ENCODE measurements at regions not wholly inside any gene's neighbourhood (a gene's known extent, or its start where the extent isn't known, plus 50 kb on each side); places are given as distances from the start of the nearest gene placed in this dataset.

DNA sequence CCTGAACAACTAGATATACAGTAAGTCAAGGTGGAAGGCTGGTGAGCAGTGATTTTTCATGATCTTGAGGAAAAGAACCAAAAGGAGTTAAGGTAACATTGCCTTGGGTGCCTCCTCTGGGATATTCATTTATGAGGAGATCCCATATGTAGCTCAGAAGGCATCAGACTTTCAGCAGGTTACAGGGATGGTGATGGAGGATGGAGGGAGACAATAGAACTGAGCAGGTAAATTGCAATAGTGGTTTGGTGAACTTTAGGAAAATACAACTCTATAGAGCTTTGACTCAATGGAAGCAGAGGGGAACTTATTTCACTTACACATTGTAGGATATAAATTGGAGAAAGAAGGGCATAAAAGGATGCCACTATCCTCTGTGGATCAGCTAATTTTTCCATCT lies 243.4 kb upstream of the SPRY2 start:
- Histone ChIP-seq H3K36me3 (ENCODE audit: control insufficient read depth in 3 of 3, insufficient read depth in 3 of 3, low read length in 3 of 3) (no peaks in the 10 kb centered on the region), H3K27ac (ENCODE audit: low read depth, low read length) (no peak overlapping the region), H3K4me3 (ENCODE audit: low read length in 3 of 3) (no peak overlapping the region), H3K4me1 (ENCODE audit: control insufficient read depth in 3 of 3, insufficient read depth in 3 of 3, low read length in 3 of 3) (no peaks in the 10 kb centered on the region), H3K9me3 (ENCODE audit: control insufficient read depth in 3 of 3, low read length in 3 of 3) (no peaks in the 10 kb centered on the region), H3K27me3 (ENCODE audit: control insufficient read depth in 3 of 3, insufficient read depth in 3 of 3, low read length in 3 of 3) (no peaks in the 10 kb centered on the region), H3K9ac (ENCODE audit: low read depth in 1 of 3, low read length in 3 of 3) (no peak overlapping the region)

DNA sequence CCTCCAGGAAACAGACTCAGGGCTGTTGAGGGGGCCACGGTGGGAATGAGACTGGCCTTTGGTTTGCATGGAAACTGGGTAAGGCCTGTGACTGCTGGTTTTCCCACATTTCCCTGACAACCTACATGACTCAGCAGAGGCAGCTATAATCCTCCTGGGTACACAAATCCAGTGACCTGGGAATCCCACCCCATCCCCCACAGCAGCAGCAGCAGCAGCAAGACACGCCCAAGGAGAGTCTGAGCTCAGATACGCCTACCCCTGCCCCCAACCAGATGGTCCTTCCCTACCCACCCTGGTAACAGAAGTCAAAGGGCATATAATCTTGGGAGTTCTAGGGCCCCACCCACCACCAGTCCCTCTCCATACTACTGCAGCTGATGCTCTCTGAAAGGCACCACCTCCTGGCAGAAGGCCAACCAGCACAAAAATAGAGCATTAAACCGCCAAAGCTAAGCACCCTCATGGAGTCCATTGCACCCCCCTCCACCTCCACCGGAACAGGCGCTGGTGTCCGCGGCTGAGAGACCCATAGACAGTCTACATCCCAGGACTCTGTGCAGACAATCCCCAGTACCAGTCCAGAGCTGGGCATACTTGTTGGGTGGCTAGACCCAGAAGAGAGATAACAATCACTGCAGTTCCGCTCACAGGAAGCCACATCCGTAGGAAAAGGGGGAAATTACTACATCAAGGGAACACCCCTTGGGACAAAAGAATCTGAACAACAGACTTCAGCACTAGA lies 237.2 kb upstream of the SPRY2 start:
- Histone ChIP-seq H3K4me3 (ENCODE audit: low read length in 3 of 3) (no peak overlapping the region), H3K27ac (ENCODE audit: low read depth, low read length) (no peak overlapping the region), H3K9me3 (ENCODE audit: control insufficient read depth in 3 of 3, low read length in 3 of 3) (no peaks in the 10 kb centered on the region), H3K36me3 (ENCODE audit: control insufficient read depth in 3 of 3, insufficient read depth in 3 of 3, low read length in 3 of 3) (no peaks in the 10 kb centered on the region), H3K9ac (ENCODE audit: low read depth in 1 of 3, low read length in 3 of 3) (no peak overlapping the region), H3K27me3 (ENCODE audit: control insufficient read depth in 3 of 3, insufficient read depth in 3 of 3, low read length in 3 of 3) (no peaks in the 10 kb centered on the region), H3K4me1 (ENCODE audit: control insufficient read depth in 3 of 3, insufficient read depth in 3 of 3, low read length in 3 of 3) (no peaks in the 10 kb centered on the region)

DNA sequence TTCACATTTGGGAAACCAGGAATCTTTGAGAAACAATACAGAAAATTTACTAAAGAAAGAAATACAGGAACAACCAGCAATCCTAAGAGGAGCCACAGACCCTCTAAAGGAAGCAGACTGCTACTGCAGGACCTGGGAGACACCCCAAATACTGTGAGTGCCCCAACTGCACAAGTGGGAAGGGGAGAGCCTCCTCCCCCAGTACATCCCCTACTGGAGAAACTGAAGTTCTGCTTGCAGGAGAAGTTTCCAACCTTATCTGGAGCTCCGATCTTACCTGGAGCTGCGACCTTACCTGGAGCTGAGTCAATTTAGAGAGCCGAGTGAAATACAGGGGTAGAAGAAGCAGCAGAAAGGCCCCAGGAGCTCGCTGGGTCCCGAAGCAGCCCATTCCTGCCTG lies 236.4 kb upstream of the SPRY2 start:
- Histone ChIP-seq H3K4me3 (ENCODE audit: low read length in 3 of 3) (no peak overlapping the region), H3K27me3 (ENCODE audit: control insufficient read depth in 3 of 3, insufficient read depth in 3 of 3, low read length in 3 of 3) (no peaks in the 10 kb centered on the region), H3K4me1 (ENCODE audit: control insufficient read depth in 3 of 3, insufficient read depth in 3 of 3, low read length in 3 of 3) (no peaks in the 10 kb centered on the region), H3K9ac (ENCODE audit: low read depth in 1 of 3, low read length in 3 of 3) (no peak overlapping the region), H3K27ac (ENCODE audit: low read depth, low read length) (no peak overlapping the region), H3K36me3 (ENCODE audit: control insufficient read depth in 3 of 3, insufficient read depth in 3 of 3, low read length in 3 of 3) (no peaks in the 10 kb centered on the region), H3K9me3 (ENCODE audit: control insufficient read depth in 3 of 3, low read length in 3 of 3) (no peaks in the 10 kb centered on the region)

DNA sequence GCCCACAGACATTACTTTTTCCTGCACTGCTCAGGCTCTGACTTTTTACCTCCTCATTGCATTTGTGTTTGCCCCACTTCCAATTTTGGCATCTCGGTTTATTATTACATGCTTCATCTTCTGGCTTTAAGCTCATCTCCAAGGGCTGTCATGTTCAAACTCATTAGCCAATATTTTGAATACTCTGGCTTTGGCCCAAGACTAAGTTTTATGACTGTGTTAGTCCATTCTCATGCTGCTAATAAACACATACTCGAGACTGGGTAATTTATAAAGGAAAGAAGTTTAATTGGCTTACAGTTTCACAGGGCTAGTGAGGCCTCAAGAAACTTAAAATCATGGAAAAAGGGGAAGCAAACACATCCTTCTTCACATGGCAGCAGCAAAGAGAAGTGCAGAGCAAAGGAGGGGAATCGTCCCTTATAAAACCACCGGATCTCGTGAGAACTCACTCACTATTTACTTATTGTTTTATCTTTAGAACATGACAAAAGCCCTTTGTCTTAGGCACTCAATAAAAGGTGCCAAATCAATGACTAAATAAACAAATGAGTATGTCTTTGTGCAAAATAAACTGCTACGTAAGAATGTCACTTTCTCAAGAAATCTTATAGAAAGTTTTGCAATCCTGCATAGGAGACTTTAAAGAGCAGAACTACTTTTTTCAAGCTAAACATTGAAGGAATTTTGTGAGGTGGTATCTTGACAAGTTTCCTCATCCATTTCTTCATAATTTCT lies 233.4 kb upstream of the SPRY2 start:
- Histone ChIP-seq H3K9ac (ENCODE audit: low read depth in 1 of 3, low read length in 3 of 3) (no peak overlapping the region), H3K9me3 (ENCODE audit: control insufficient read depth in 3 of 3, low read length in 3 of 3) (no peaks in the 10 kb centered on the region), H3K4me3 (ENCODE audit: low read length in 3 of 3) (no peak overlapping the region), H3K27ac (ENCODE audit: low read depth, low read length) (no peak overlapping the region), H3K4me1 (ENCODE audit: control insufficient read depth in 3 of 3, insufficient read depth in 3 of 3, low read length in 3 of 3) (peaks cover 0 to 2% (median 0%) of the 10 kb centered on the region in 3 donors), H3K27me3 (ENCODE audit: control insufficient read depth in 3 of 3, insufficient read depth in 3 of 3, low read length in 3 of 3) (no peaks in the 10 kb centered on the region), H3K36me3 (ENCODE audit: control insufficient read depth in 3 of 3, insufficient read depth in 3 of 3, low read length in 3 of 3) (no peaks in the 10 kb centered on the region)

DNA sequence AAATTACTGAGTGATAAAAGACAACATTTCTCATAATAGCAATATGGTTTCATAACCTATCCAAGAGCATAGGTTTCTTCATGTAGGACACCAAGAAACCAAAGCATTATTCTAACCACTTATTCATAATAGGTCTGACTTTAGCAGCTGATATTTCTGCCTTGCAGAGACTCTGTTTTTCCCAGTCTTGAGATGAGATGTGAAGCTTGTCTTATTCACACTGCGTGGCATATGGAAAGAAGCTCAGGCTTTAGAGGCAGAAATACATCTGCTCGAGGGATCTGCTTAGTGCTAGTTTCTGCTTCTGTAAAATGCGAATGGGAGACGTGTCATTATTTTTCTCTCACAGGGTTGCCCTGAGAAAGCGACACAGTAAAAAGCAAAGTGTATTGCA lies 232.0 kb upstream of the SPRY2 start:
- H3K4me3 ChIP-seq (ENCODE audit: low read length in 3 of 3), result no peak overlapping the region
- H3K9ac ChIP-seq (ENCODE audit: low read depth in 1 of 3, low read length in 3 of 3), result no peak overlapping the region
- no peaks in the 10 kb centered on the region for H3K27me3 ChIP-seq (ENCODE audit: control insufficient read depth in 3 of 3, insufficient read depth in 3 of 3, low read length in 3 of 3)
- no peak overlapping the region for H3K27ac ChIP-seq (ENCODE audit: low read depth, low read length)
- no peaks in the 10 kb centered on the region for H3K36me3 ChIP-seq (ENCODE audit: control insufficient read depth in 3 of 3, insufficient read depth in 3 of 3, low read length in 3 of 3)
- no peaks in the 10 kb centered on the region for H3K9me3 ChIP-seq (ENCODE audit: control insufficient read depth in 3 of 3, low read length in 3 of 3)
- peaks cover 0 to 2% (median 0%) of the 10 kb centered on the region in 3 donors for H3K4me1 ChIP-seq (ENCODE audit: control insufficient read depth in 3 of 3, insufficient read depth in 3 of 3, low read length in 3 of 3)

DNA sequence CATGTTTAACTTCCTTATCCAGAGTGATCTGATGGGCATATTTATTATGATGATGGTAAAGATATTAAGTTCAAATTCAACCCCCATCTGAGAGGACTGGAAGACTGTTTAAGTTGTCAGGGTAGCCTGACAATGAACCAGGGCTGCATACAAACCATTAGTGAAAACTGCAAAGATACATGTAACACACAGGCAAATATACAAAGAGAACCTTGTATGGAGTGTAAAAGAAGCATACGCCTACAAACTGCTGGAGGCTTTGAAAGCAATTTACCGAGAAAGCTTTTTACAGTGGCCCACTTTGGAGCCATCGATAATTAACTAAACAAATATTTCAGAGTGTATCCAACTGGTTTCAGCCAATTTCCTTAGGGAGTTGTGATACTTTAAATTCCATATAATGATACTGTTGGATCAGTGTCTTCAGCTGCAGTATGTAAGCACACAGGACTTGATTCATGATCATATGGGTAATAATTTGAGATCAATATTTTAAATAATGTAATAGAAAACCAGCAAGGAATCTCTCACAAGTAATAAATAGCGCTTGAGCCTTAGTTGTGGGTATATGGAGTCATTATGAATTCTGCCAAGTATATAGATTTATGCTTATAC lies 231.5 kb upstream of the SPRY2 start:
- H3K4me3 ChIP-seq (ENCODE audit: low read length in 3 of 3), result no peak overlapping the region
- no peak overlapping the region for H3K9ac ChIP-seq (ENCODE audit: low read depth in 1 of 3, low read length in 3 of 3)
- peaks cover 0 to 2% (median 0%) of the 10 kb centered on the region in 3 donors for H3K4me1 ChIP-seq (ENCODE audit: control insufficient read depth in 3 of 3, insufficient read depth in 3 of 3, low read length in 3 of 3)

DNA sequence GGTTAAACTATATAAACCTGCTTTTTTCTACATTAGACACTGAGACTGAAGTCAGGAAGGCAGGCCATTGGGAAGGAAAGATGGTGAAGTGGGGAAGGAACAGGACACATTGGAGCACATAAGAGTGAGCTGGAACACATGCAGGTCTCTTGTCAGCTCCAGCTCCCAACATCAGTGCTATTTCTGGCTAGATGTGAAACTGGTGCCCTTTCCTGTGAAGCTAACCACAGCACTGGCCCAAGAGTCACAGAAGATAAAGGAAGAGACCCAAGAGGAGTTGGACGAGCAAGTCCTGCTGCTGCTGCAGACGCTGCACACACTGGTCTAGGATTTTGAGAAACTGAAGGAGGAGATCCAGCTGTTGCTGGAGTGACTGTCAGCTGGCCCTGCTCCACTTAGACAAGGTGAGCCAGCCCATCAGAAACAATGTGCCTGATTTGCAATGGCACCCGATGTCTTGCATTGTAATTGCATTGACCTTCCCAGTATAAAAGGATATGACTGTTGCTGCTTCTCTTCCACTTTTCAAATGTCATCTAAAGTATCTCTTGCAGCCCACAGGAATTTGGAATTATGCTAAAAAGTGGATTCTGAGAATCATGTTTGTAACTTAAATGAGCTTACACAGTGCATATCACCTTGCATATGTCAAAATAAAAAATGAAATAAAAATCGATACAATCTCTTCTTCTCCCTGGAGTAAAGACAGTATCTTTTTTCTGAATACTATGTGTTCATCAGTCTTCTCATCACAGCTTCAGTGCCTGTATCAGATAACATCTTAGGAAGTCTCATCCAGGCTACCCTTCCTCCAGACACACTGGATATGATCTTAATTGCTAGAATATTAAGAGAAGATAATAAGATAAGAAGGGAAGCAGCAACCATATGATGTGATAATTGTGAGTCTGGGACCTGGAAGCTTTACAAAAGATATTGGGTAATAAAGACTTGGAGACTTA lies 230.7 kb upstream of the SPRY2 start:
- H3K27me3 ChIP-seq (ENCODE audit: control insufficient read depth in 3 of 3, insufficient read depth in 3 of 3, low read length in 3 of 3), result no peaks in the 10 kb centered on the region
- H3K27ac ChIP-seq (ENCODE audit: low read depth, low read length), result no peak overlapping the region
- no peak overlapping the region for H3K9ac ChIP-seq (ENCODE audit: low read depth in 1 of 3, low read length in 3 of 3)
- H3K4me1 ChIP-seq (ENCODE audit: control insufficient read depth in 3 of 3, insufficient read depth in 3 of 3, low read length in 3 of 3), result peaks cover 0 to 2% (median 0%) of the 10 kb centered on the region in 3 donors
- no peak overlapping the region for H3K4me3 ChIP-seq (ENCODE audit: low read length in 3 of 3)
- no peaks in the 10 kb centered on the region for H3K9me3 ChIP-seq (ENCODE audit: control insufficient read depth in 3 of 3, low read length in 3 of 3)
- no peaks in the 10 kb centered on the region for H3K36me3 ChIP-seq (ENCODE audit: control insufficient read depth in 3 of 3, insufficient read depth in 3 of 3, low read length in 3 of 3)

More for the DNA sequence above, 231.5 kb upstream of the SPRY2 start:
- Histone ChIP-seq H3K9me3 (ENCODE audit: control insufficient read depth in 3 of 3, low read length in 3 of 3) (no peaks in the 10 kb centered on the region), H3K36me3 (ENCODE audit: control insufficient read depth in 3 of 3, insufficient read depth in 3 of 3, low read length in 3 of 3) (no peaks in the 10 kb centered on the region), H3K27ac (ENCODE audit: low read depth, low read length) (no peak overlapping the region), H3K27me3 (ENCODE audit: control insufficient read depth in 3 of 3, insufficient read depth in 3 of 3, low read length in 3 of 3) (no peaks in the 10 kb centered on the region)

DNA sequence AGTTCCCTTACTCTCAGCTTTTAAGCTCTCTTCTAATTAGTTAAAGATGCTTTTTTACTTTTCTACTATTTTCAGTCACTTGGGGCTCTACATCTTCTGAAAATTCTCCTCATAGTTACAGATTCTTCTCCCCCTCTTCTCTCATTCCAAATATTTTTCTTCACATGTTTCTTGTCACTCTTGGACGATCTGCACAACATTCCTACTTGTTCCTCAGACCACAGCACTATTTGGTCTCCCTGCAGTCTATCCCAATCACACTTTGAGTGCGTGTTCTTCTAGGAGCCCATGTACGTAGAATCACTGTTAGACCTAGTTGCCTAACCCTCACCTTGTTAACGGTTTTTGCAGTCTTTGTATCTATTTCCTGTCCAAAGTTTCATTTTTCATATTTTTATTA lies 222.5 kb upstream of the SPRY2 start:
- Histone ChIP-seq H3K27me3 (ENCODE audit: control insufficient read depth in 3 of 3, insufficient read depth in 3 of 3, low read length in 3 of 3) (no peaks in the 10 kb centered on the region), H3K4me3 (ENCODE audit: low read length in 3 of 3) (no peak overlapping the region), H3K27ac (ENCODE audit: low read depth, low read length) (no peak overlapping the region)

DNA sequence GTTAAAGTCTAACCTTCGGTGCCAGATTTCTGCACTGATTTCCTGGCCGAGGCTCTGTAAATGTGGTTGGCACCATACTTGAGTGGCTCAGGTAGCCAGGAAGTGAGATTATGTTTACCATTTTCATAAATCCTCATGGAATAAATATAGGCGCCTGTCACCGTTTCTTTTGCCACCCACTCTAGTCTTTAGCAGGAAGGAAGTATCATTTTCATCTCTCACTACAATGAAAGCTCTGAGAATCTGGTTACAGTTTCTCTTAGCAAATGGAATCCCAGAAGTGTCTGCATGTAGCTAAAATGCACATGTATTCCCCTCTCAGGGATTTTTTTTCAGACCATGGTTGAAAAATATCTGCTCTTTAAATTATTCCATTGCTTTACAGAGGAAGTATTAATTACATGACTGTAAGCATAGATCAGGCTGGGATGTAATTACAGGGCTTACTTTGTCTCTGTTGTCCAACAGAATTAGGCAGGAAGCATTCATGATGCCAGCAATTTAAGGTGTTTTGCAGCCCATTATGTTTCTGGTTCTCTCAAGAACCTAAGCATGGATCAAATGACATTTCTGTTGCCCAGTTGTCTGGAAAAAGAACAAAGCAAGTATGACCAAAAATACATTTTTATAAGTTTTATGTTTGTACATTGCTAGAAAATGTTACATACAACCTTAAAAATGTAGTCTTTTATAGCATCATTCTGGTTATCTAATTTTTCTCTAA lies 221.7 kb upstream of the SPRY2 start:
- H3K27ac ChIP-seq (ENCODE audit: low read depth, low read length), result no peak overlapping the region
- H3K4me3 ChIP-seq (ENCODE audit: low read length in 3 of 3), result no peak overlapping the region
- no peaks in the 10 kb centered on the region for H3K27me3 ChIP-seq (ENCODE audit: control insufficient read depth in 3 of 3, insufficient read depth in 3 of 3, low read length in 3 of 3)
- no peak overlapping the region for H3K9ac ChIP-seq (ENCODE audit: low read depth in 1 of 3, low read length in 3 of 3)
- H3K9me3 ChIP-seq (ENCODE audit: control insufficient read depth in 3 of 3, low read length in 3 of 3), result no peaks in the 10 kb centered on the region
- peaks cover 0 to 4% (median 2%) of the 10 kb centered on the region in 3 donors for H3K4me1 ChIP-seq (ENCODE audit: control insufficient read depth in 3 of 3, insufficient read depth in 3 of 3, low read length in 3 of 3)
- H3K36me3 ChIP-seq (ENCODE audit: control insufficient read depth in 3 of 3, insufficient read depth in 3 of 3, low read length in 3 of 3), result no peaks in the 10 kb centered on the region

More for the DNA sequence above, 222.5 kb upstream of the SPRY2 start:
- H3K9ac ChIP-seq (ENCODE audit: low read depth in 1 of 3, low read length in 3 of 3), result no peak overlapping the region
- peaks cover 0 to 4% (median 2%) of the 10 kb centered on the region in 3 donors for H3K4me1 ChIP-seq (ENCODE audit: control insufficient read depth in 3 of 3, insufficient read depth in 3 of 3, low read length in 3 of 3)
- H3K9me3 ChIP-seq (ENCODE audit: control insufficient read depth in 3 of 3, low read length in 3 of 3), result no peaks in the 10 kb centered on the region
- no peaks in the 10 kb centered on the region for H3K36me3 ChIP-seq (ENCODE audit: control insufficient read depth in 3 of 3, insufficient read depth in 3 of 3, low read length in 3 of 3)
